Neural cell (in vitro differentiated cells): ENCODE measurements at regions not wholly inside any gene's neighbourhood (a gene's known extent, or its start where the extent isn't known, plus 50 kb on each side); places are given as distances from the start of the nearest gene placed in this dataset.

ENCODE experiments used
- H2AFZ ChIP-seq: fragments of 200-600, 300-800 bp; sonication (generic), shearing (Covaris generic); 2 replicates; pipeline ENCODE4 v1.6.0; 2014; ENCODE audit warnings: low read depth, mild to moderate bottlenecking, antibody characterized with exemption, low read length, moderate library complexity
- H3F3A ChIP-seq: fragments of 200-600 bp; shearing (Covaris generic); 2 replicates; pipeline ENCODE4 v1.6.1; 2016; ENCODE audit warnings: mild to moderate bottlenecking, moderate library complexity, mixed read lengths, antibody characterized with exemption, low read length; ENCODE audit not compliant: insufficient read depth, poor library complexity, severe bottlenecking
- H3K27ac ChIP-seq: fragments of 200-600, 300-800 bp; sonication (generic), shearing (Covaris generic); 2 replicates; pipeline ENCODE4 v1.5.1; 2014; ENCODE audit warnings: mild to moderate bottlenecking, low read length, moderate library complexity
- H3K27me3 ChIP-seq: fragments of 300-800, 200-600 bp; sonication (generic), shearing (Covaris generic); 2 replicates; pipeline ENCODE4 v1.6.0; 2014; ENCODE audit warnings: mild to moderate bottlenecking, low read depth, low read length, moderate library complexity; ENCODE audit not compliant: insufficient read depth
- H3K36me3 ChIP-seq: fragments of 300-800, 200-600 bp; sonication (generic), shearing (Covaris generic); 2 replicates; pipeline ENCODE4 v1.5.1; 2014; ENCODE audit warnings: mild to moderate bottlenecking, antibody characterized with exemption, low read length, moderate library complexity; ENCODE audit not compliant: insufficient read depth
- H3K4me2 ChIP-seq: fragments of 300-800, 200-600 bp; sonication (generic), shearing (Covaris generic); 2 replicates; pipeline ENCODE4 v1.6.0; 2014; ENCODE audit warnings: mild to moderate bottlenecking, low read length
- H3K4me3 ChIP-seq: fragments of 300-800, 200-600 bp; sonication (generic), shearing (Covaris generic); 2 replicates; pipeline ENCODE4 v1.5.1; 2014; ENCODE audit warnings: mild to moderate bottlenecking, low read length, moderate library complexity
- H3K79me2 ChIP-seq: fragments of 200-600 bp; shearing (Covaris generic); replicated peaks from 2 replicates; pipeline ENCODE4 v1.6.0; 2014; ENCODE audit warnings: mild to moderate bottlenecking, low read length, moderate library complexity; ENCODE audit not compliant: insufficient read depth
- H3K9ac ChIP-seq: fragments of 300-800, 200-600 bp; sonication (generic), shearing (Covaris generic); 2 replicates; pipeline ENCODE4 v1.6.1; 2016; ENCODE audit warnings: mild to moderate bottlenecking, low read length, mixed read lengths
- H3K9me2 ChIP-seq: fragments of 200-600 bp; shearing (Covaris generic); 2 replicates; pipeline ENCODE4 v1.6.1; 2016; ENCODE audit warnings: mild to moderate bottlenecking, low read length, mixed read lengths; ENCODE audit not compliant: insufficient read depth
- H3K9me3 ChIP-seq: fragments of 200-600, 300-800 bp; sonication (generic), shearing (Covaris generic); 2 replicates; pipeline ENCODE4 v1.6.1; 2016; ENCODE audit warnings: mild to moderate bottlenecking, mixed run types, low read length, moderate library complexity, mixed read lengths
- H4K20me1 ChIP-seq: fragments of 200-600 bp; shearing (Covaris generic); 2 replicates; pipeline ENCODE4 v1.6.1; 2016; ENCODE audit warnings: mild to moderate bottlenecking, mixed run types; ENCODE audit not compliant: insufficient read depth
- CTCF ChIP-seq: fragments of 450-650 bp; IDR thresholded peaks from 2 replicates; pipeline ENCODE4 v1.5.1; 2014; ENCODE audit warnings: antibody characterized with exemption, mild to moderate bottlenecking, moderate library complexity; ENCODE audit not compliant: poor library complexity, severe bottlenecking
- EP300 ChIP-seq: fragments of 450-650 bp; conservative IDR thresholded peaks from 2 replicates; pipeline ENCODE4 v1.6.1; 2014; ENCODE audit warnings: antibody characterized with exemption, mild to moderate bottlenecking, moderate library complexity; ENCODE audit not compliant: poor library complexity, severe bottlenecking
- EZH2 ChIP-seq: fragments of 200-600, 300-800 bp; shearing (Covaris generic), sonication (generic); IDR thresholded peaks from 2 replicates; pipeline ENCODE4 v1.6.1; 2014; ENCODE audit warnings: antibody characterized with exemption, low read length, borderline replicate concordance, mild to moderate bottlenecking; ENCODE audit not compliant: insufficient read depth, poor library complexity, severe bottlenecking
- MXI1 ChIP-seq: fragments of 450-650 bp; conservative IDR thresholded peaks from 2 replicates; pipeline ENCODE4 v1.6.1; 2014; ENCODE audit warnings: antibody characterized with exemption, mild to moderate bottlenecking; ENCODE audit not compliant: poor library complexity, severe bottlenecking
- POLR2AphosphoS5 ChIP-seq: IDR thresholded peaks from 2 replicates; pipeline ENCODE4 v1.6.1; 2012
- RAD21 ChIP-seq: fragments of 450-650 bp; conservative IDR thresholded peaks from 2 replicates; pipeline ENCODE4 v1.6.1; 2014; ENCODE audit warnings: antibody characterized with exemption, mild to moderate bottlenecking, moderate library complexity
- SMC3 ChIP-seq: fragments of 450-650 bp; conservative IDR thresholded peaks from 2 replicates; pipeline ENCODE4 v1.6.1; 2014; ENCODE audit warnings: antibody characterized with exemption, mild to moderate bottlenecking, moderate library complexity; ENCODE audit not compliant: poor library complexity
- TAF1 ChIP-seq: IDR thresholded peaks from 2 replicates; pipeline ENCODE4 v1.6.1; 2012; ENCODE audit warnings: low read depth
- TF ChIP-seq, protein P1 (sequence below): IDR thresholded peaks from 2 replicates; pipeline ENCODE4 v1.6.1; 2012; ENCODE audit warnings: borderline replicate concordance

DNA sequence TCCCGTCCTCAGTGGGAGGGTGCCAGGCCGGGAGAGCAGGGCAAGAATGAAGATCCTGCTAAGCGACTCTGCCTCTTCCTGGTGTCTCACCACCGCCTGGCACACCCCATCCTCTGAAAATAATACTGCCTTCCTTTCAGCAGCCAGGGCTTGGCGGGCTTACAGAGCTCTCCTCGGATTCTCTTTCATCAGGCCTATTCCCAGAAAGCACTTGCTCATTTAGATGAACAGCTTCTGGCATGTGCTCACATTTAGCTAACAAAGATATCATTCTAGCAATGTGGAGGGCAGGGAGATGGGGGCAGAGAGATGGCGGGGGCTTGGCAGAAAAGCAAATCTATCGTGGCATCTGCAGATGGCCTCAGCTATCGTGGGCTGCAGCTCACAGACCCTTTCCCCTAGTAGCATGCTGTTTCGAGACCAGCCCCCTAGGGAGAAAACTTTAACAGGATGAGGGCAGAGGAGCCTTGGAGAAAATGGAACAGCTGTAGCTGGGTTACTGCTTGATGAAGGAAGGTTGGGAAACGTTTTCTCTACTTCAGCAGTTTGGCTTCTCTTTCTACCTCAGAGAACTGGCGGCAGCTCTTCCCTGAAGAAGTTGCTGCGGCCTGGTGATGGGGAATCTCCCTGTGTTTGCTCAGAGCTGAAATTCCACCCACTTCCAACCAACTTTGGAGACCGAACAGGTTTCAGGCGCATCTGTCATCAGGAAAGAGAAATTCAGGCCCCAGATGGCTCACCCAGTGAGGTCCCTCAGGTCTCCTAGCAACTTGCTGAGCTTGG lies 102.1 kb downstream of the TMEM174 start:
- Histone ChIP-seq H3K36me3 (no peaks in the 10 kb centered on the region), H3K4me3 (no peak overlapping the region), H3K79me2 (no peaks in the 10 kb centered on the region), H3F3A (no peaks in the 10 kb centered on the region), H3K9me3 (no peaks in the 10 kb centered on the region), H4K20me1 (no peaks in the 10 kb centered on the region), H3K27me3 (peaks cover 9% of the 10 kb centered on the region), H3K9ac (no peak overlapping the region), H3K27ac (no peak overlapping the region), H3K9me2 (no peaks in the 10 kb centered on the region), H3K4me2 (no peak overlapping the region), H2AFZ (no peak overlapping the region)
- TF ChIP-seq CTCF (no peak), POLR2AphosphoS5 (no peak), EZH2 (no peak), RAD21 (no peak), TAF1 (no peak), SMC3 (no peak), MXI1 (no peak), EP300 (no peak)
- TF ChIP-seq, protein P1, sequence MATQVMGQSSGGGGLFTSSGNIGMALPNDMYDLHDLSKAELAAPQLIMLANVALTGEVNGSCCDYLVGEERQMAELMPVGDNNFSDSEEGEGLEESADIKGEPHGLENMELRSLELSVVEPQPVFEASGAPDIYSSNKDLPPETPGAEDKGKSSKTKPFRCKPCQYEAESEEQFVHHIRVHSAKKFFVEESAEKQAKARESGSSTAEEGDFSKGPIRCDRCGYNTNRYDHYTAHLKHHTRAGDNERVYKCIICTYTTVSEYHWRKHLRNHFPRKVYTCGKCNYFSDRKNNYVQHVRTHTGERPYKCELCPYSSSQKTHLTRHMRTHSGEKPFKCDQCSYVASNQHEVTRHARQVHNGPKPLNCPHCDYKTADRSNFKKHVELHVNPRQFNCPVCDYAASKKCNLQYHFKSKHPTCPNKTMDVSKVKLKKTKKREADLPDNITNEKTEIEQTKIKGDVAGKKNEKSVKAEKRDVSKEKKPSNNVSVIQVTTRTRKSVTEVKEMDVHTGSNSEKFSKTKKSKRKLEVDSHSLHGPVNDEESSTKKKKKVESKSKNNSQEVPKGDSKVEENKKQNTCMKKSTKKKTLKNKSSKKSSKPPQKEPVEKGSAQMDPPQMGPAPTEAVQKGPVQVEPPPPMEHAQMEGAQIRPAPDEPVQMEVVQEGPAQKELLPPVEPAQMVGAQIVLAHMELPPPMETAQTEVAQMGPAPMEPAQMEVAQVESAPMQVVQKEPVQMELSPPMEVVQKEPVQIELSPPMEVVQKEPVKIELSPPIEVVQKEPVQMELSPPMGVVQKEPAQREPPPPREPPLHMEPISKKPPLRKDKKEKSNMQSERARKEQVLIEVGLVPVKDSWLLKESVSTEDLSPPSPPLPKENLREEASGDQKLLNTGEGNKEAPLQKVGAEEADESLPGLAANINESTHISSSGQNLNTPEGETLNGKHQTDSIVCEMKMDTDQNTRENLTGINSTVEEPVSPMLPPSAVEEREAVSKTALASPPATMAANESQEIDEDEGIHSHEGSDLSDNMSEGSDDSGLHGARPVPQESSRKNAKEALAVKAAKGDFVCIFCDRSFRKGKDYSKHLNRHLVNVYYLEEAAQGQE: no peak

- no peak overlapping the region for H3K9ac ChIP-seq
- no peaks in the 10 kb centered on the region for H3K9me3 ChIP-seq
- no peak overlapping the region for H3K27ac ChIP-seq
- H3K36me3 ChIP-seq: no peaks in the 10 kb centered on the region
- H3K27me3 ChIP-seq: peaks cover 12% of the 10 kb centered on the region
- H3K4me2 ChIP-seq: no peak overlapping the region
- TF ChIP-seq SMC3: no peak
- no peak for TF ChIP-seq TAF1
- TF ChIP-seq EP300: no peak
- TF ChIP-seq POLR2AphosphoS5: no peak
- TF ChIP-seq, protein P1: no peak
- no peak for TF ChIP-seq MXI1
- TF ChIP-seq CTCF: no peak
- TF ChIP-seq RAD21: no peak
- no peak for TF ChIP-seq EZH2
- no peak overlapping the region for H2AFZ ChIP-seq
- no peaks in the 10 kb centered on the region for H3F3A ChIP-seq
- H3K9me2 ChIP-seq: no peaks in the 10 kb centered on the region
- H4K20me1 ChIP-seq: no peaks in the 10 kb centered on the region
- no peak overlapping the region for H3K4me3 ChIP-seq
- H3K79me2 ChIP-seq: no peaks in the 10 kb centered on the region
Observed at GRCh38 chr5:73274121-73274520, 101.1 kb downstream of the TMEM174 start.
